ENCODE measurements at regions not wholly inside any gene's neighbourhood (a gene's known extent, or its start where the extent isn't known, plus 50 kb on each side); places are given as distances from the start of the nearest gene placed in this dataset.
"Not testable (repeated sequence)": the region's sequence is repeated elsewhere in the genome, so short reads cannot be mapped to it uniquely, and the experiment has no call there.

- Histone ChIP-seq H3K27me3 (no peaks in the 10 kb centered on the region), H3K27ac (no peak overlapping the region), H3K9me3 (no peaks in the 10 kb centered on the region), H3K36me3 (ENCODE audit: low read depth, missing control alignments) (no peaks in the 10 kb centered on the region), H3K4me1 (no peaks in the 10 kb centered on the region), H3K4me3 (no peak overlapping the region)
- DNase-seq: no peak
- intact Hi-C loops (cut with DNase I; ENCODE audit: low total_unique reads): no loop called here
- 43 to 48% methylated on average over 1 of the region's 1 CpG for WGBS, 2 donors
- no peak for TF ChIP-seq CTCF (IDR thresholded peaks at IDR 0.05)
Measured at GRCh38 chr3:35473956-35474355, 165.4 kb upstream of the ARPP21 start.

GRCh38 chr3:35482566-35482965 is 156.8 kb upstream of the ARPP21 start:
- whole genome bisulfite sequencing, 2 donors: 96 to 97% methylated on average over 4 of the region's 4 CpGs
- DNase-seq; H3K4me1 ChIP-seq; H3K9me3 ChIP-seq; H3K36me3 ChIP-seq (ENCODE audit: low read depth, missing control alignments); H3K27me3 ChIP-seq; H3K27ac ChIP-seq; H3K4me3 ChIP-seq; intact Hi-C loops (cut with DNase I; ENCODE audit: low total_unique reads): not testable (repeated sequence)

GRCh38 chr3:35483131-35483530 is 156.2 kb upstream of the ARPP21 start:
- Histone ChIP-seq H3K27me3 (no peaks in the 10 kb centered on the region), H3K27ac (no peak overlapping the region), H3K9me3 (no peaks in the 10 kb centered on the region), H3K4me1 (no peaks in the 10 kb centered on the region), H3K4me3 (no peak overlapping the region), H3K36me3 (ENCODE audit: low read depth, missing control alignments) (no peaks in the 10 kb centered on the region)
- intact Hi-C loops (cut with DNase I; ENCODE audit: low total_unique reads): no loop called here
- DNase-seq: no peak
- TF ChIP-seq CTCF (IDR thresholded peaks at IDR 0.05) (no peak), POLR2A (IDR thresholded peaks at IDR 0.05) (no peak)
- 79 to 88% methylated on average over 3 of the region's 3 CpGs for WGBS, 2 donors

GRCh38 chr3:35484929-35485530 is 154.3 kb upstream of the ARPP21 start:
- Histone ChIP-seq H3K36me3 (ENCODE audit: low read depth, missing control alignments) (no peaks in the 10 kb centered on the region), H3K27ac (no peak overlapping the region), H3K9me3 (no peaks in the 10 kb centered on the region), H3K4me3 (no peak overlapping the region), H3K4me1 (no peaks in the 10 kb centered on the region), H3K27me3 (no peaks in the 10 kb centered on the region)
- TF ChIP-seq CTCF (IDR thresholded peaks at IDR 0.05) (no peak), POLR2A (IDR thresholded peaks at IDR 0.05) (no peak)
- no peak for DNase-seq
- WGBS, 2 donors: 38 to 47% methylated on average over 1 of the region's 1 CpG
- intact Hi-C loops (cut with DNase I; ENCODE audit: low total_unique reads): no loop called here

- Histone ChIP-seq H3K36me3 (ENCODE audit: low read depth, missing control alignments) (no peaks in the 10 kb centered on the region), H3K9me3 (no peaks in the 10 kb centered on the region), H3K4me1 (no peaks in the 10 kb centered on the region), H3K27me3 (no peaks in the 10 kb centered on the region), H3K4me3 (no peak overlapping the region), H3K27ac (no peak overlapping the region)
- intact Hi-C loops (cut with DNase I; ENCODE audit: low total_unique reads): no loop called here
- WGBS, 2 donors: 81 to 82% methylated on average over 1 of the region's 1 CpG
- TF ChIP-seq POLR2A (IDR thresholded peaks at IDR 0.05) (no peak), CTCF (IDR thresholded peaks at IDR 0.05) (no peak)
- DNase-seq: no peak
Measured at GRCh38 chr3:35486295-35486694, 153.0 kb upstream of the ARPP21 start.
